ENCODE measurements at regions not wholly inside any gene's neighbourhood (a gene's known extent, or its start where the extent isn't known, plus 50 kb on each side); places are given as distances from the start of the nearest gene placed in this dataset.

DNA sequence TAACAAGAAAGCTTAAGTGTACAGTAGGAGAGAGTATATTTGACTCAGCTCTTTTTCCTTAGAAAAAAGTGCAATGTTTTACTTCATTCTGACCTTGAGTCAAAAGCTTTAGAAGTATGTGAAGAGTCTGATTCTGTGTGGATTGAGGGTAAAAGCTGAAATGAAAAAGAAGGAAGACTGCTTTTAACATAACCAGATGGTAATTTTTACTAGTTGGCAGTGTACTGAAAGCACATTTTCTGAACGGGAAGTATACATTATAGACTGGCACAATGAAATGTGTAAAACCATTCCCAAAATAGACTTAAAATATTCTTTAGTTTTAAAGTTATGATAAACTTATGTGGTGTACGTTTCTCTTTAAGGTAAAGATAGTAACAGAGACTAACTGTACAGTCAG lies 197.8 kb upstream of the ZNF717 start:
- TF ChIP-seq POLR2A (IDR thresholded peaks at IDR 0.05) = no peak
- no peak for TF ChIP-seq EP300 (IDR thresholded peaks at IDR 0.05)
